Caki2 (cell line): ENCODE measurements at regions not wholly inside any gene's neighbourhood (a gene's known extent, or its start where the extent isn't known, plus 50 kb on each side); places are given as distances from the start of the nearest gene placed in this dataset.

ENCODE experiments used
- DNase-seq: peaks from one replicate; pipeline ENCODE4 v3.0.0-alpha.2; 2015; ENCODE audit warnings: low read depth
- in situ Hi-C: cut with HindIII; loops from 2 replicates; pipeline ENCODE4 v1.10.0; 2016; ENCODE audit warnings: low sequenced_read_pairs, low pct_unique_long_range_greater_than_20kb, mixed read lengths

DNA sequence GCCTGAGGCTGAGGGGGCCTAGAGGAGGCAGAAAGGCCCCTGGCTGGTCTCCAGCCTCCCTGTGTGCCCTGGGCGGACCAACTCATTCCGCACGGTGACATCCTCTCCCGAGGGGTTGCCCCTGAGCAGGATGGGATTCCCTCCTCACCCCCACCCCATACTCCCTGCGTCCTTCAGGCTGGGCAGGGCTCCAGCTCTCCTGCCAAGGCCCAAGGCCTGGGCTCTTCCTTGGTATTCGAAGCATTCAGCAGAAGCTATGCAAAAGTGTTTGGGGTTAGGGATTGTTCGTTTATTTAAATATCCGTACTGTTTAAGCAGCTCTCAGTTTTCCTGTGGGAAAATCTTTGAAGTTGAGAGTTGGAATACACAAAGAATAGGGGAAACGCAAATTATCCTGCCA is 113.1 kb upstream of the RAB12 start:
- in situ Hi-C loops = no loop called here

DNA sequence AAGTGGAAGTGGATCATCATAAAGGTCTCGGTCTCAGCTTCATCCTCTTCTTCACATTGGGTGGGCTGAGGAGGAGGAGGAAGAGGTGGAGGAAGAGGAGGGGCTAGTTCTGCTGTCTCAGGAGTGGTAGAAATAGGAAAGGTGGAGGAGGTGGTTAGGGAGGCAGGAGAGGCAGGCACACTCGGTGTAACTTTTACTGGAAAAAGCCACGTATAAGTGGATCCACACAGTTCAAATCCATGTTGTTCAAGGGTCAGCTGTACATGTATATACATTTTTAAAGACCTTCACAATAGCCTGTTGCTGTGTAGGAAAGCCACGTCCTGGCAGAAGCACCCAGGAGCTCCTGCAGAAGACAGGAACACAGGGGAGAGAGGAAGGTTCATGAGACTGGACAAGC is 110.3 kb upstream of the RAB12 start:
- in situ Hi-C loops = no loop called here

More for the DNA sequence above, 113.1 kb upstream of the RAB12 start:
- no peak for DNase-seq

DNA sequence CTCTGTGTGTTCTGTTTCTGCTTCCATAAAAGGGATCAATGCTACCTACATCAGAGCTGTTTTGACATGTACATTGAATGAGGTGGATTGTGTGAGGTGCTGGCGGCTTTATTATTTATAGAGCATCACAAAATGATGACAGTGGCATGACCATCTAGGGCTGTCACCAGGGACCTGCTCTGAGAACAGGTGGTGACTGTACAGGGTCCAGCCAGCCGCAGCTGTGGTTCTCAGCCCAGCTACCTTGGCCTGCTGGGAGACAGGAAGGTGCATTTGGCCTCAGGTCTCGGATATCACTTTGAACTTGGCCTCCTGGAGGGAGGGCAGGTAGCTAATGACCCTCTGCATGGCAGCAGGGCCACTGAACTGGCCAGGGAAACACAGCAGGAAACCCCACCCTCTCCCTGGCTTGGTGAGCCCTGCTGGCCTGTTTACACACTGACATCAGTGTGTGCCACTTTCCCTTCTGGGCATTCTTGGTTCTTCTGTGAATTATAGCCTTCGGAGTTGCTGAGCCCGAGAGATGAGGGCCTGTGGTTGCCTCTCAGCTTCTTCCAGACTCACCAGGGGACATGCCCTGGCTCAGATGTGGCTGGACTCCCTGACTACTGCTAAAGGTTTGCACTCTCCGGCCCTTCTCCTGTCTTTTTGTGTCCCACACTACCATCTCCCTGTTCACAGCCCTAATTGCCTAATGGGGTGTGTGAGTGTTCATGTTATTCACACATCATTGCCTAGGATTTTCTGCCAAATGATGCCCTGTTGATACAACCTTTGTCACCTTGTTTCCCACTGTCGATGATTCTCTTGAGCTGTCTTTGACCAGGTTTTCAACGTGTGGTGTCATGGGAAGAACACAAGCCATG is 109.2 kb upstream of the RAB12 start:
- no peak for DNase-seq
- in situ Hi-C loops = no loop called here

More for the DNA sequence above, 110.3 kb upstream of the RAB12 start:
- no peak for DNase-seq

DNA sequence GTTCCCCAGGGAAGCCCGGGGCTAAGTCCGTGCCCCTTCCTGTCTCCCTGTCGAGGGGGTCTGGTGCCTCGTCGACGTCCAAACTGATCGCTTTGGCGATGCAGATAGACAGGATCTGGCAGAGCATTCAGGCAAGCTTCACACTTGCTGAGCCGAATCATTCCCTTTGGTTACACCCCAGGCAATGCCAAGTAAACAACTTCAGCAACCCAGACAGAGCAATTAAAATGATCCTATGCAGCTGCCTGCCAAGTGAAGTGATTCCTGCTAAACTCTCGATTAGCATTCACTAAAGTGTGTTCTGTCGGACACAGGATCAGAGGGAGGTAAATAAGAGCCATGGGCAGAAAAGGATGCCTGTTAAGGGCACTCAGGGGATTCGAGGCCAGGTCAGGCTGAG is 108.2 kb upstream of the RAB12 start:
- in situ Hi-C loops = no loop called here
- DNase-seq = no peak

DNA sequence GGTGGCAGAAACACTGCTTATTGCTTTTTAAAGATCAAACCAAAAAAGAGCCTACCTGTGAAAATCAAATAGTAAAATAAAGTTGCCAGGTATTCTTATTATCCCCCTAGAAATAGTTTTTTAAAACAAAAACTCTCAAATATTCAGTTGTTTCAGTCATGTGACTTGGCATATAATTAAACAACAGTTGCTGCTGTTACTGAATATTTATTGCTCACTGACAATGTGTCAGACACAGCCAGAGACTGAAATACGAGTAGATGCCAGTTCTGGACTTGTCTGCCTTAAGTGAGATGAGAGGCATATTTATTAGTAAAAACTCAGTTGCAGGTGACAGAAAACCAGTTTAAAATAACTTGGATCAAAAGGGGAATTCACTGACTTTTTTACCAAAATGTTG is 106.0 kb upstream of the RAB12 start:
- DNase-seq = no peak
- in situ Hi-C loops = no loop called here

DNA sequence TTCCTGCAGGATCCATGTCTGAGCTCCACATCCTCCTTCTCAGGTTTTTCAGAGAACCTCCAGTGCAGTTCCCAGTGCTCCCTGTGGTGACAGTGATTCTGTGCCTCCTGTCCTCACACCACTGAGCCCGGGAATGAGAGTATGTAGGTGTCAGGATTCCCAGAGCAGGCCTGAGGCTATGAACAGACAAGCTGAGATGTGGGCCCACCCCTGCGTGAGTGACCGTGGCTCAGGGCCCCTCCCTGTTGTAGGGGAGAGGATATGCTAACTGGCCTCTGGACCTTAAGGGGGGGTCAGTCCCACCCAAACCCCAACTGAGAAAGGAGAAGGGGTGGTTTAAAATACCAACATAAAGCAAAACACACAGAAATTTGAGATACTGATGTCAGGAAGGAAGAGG is 104.8 kb upstream of the RAB12 start:
- in situ Hi-C loops = no loop called here
- DNase-seq = no peak

DNA sequence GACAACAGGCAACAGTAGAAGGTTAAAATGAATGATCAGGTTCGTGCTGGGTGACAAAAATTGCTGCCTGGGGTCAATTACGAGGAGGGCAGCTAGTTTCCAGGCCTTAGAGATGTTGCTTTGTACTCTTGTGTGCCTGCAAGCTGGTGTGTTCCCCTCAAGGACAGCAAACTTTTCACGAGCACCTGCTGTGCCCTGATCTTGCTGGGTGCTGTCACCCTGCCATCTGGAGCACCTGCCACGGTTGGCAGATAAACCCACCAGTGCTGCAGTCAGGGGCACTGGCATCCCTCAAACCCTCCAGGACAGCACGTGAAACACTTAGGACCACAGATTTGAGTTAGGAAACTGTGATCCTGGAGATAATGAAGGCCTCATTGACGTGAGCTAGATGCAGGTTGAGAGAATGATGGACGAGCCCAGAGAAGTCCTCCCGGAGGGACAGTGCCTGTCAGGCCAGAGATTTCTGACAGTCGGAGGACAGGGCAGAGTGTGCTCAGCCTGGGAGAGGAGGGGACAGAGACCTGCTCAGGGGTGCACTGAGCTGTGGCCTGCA is 104.3 kb upstream of the RAB12 start:
- in situ Hi-C loops = no loop called here

DNA sequence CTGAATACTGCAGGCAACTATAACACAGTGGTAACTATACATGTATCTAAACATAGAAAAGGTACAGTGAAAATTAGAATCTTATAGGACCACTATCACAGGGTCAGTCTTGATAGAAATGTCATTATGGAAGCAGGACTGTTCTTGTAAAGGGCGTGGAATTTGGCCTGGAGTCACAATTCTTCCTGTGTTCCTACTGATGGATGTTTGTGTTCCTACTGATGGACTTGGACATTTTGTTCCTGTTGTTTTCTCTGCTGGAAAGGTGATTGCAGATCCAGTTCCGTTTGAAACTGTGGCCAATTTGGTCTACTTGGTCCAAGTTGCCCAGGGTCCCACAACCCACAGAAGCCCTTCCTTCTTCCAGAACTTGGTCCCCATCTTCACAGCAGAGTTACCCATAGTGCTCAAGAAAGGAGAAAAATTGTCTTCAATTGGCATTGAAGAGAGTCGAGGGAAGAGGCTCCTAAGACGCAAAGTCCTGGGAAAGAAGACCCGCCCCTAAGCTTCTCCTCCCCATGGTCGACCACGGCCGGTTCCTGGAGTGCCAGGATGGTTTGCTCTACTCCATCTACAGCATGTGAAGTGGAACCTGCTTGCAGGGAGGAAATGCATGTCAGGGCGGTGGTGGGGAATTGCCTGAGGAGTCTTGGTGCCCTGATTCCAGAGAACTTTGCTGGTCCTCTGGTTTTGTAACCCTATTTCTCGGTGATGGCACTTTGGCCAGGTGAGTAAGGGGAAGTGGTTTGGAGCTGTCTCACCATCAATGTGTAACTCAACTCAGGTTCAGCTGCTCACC is 102.8 kb upstream of the RAB12 start:
- in situ Hi-C loops = no loop called here
- no peak for DNase-seq

More for the DNA sequence above, 104.3 kb upstream of the RAB12 start:
- no peak for DNase-seq

DNA sequence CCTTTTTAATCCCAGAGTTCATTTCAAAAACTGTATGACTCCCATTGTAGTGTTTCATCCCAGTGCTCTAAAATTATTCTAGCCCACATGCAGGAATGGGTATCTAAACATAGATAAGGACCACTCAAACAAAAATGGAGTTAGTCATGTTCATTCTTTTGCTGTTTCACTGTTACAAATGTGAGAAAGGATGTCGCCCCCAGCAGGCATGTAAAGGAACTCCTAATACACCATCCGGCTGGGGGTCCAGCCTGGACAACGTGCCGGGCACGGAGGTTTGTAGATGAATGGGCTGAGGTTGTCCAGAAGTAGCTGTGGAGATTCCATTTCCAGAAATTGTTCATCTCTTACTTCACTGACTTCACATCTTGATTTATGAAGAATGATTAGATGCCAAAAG is 101.9 kb upstream of the RAB12 start:
- no peak for DNase-seq
- in situ Hi-C loops = no loop called here

DNA sequence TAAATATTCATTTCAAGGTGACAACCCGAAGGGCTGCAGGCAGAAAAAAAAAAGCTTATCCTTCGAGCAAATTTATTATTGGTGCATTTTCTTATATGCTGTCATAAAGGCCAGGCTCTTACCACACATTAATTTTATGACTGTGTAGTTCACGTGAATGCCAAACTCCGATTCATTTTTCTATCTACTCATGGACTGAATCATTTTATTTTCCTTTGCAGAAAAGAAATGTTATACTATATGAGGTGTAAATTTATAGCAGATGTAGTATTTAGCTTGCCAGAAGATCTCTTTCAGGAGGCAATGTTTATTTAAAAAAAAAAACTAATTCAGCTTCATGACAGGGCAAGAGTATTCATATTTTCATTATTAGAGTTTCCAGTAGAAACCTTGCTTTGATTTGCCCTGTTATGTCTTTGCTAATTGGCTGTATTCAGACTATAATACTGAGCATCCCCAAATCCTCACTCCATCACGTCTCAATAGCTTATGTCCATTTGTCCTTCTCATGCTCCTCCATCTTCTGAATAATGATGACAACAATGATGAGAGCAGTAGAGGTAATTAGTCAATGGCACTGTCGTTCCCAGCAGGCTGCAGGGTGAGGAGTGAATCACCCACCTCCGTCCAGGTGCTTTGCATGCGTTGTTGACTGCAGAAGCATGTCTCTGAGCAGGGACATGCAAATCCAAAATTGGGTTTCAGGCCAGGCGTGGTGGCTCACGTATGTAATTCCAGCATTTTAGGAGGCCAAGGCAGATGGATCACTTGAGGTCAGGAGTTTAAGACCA is 101.1 kb upstream of the RAB12 start:
- DNase-seq = no peak
- in situ Hi-C loops = no loop called here

DNA sequence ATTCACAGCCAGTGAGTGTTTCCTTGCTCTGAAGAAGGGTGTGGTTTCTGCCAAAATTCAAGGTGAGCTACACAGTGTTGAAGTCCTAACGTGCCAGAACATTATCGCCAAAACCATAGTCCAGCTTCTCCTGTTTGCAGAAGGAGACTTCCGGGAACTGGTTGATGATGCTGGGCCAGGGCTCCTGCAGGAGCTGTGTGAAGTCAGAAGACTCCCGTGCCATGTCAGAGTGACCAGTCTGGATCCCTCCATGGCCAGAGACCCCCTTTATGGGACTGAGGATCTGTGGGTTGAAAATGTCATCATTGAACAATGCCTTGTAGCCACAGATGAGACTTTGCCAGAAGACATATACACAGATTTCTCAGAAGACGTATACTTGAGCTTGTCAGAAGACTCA is 96.0 kb upstream of the RAB12 start:
- in situ Hi-C loops = no loop called here
- DNase-seq = no peak

DNA sequence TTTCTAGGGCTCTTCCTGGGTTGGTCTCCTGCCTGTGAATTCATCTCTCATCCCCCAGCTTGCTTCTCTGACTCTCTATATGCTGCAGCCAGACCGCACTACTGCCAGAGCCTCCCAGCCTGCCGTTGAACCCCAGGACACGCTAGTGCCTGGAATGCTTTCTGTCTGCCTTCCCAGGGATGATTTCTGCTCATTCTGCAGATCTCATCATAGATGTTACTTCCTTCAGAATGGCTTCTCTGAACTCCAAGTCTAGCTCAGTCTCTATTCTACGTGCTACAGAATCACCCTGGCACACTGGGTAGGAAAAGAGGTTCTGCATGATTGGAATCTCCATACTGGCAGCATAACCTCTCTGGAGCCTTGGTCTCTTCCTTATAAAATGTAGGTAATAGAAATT is 94.8 kb upstream of the RAB12 start:
- in situ Hi-C loops = no loop called here
- no peak for DNase-seq

DNA sequence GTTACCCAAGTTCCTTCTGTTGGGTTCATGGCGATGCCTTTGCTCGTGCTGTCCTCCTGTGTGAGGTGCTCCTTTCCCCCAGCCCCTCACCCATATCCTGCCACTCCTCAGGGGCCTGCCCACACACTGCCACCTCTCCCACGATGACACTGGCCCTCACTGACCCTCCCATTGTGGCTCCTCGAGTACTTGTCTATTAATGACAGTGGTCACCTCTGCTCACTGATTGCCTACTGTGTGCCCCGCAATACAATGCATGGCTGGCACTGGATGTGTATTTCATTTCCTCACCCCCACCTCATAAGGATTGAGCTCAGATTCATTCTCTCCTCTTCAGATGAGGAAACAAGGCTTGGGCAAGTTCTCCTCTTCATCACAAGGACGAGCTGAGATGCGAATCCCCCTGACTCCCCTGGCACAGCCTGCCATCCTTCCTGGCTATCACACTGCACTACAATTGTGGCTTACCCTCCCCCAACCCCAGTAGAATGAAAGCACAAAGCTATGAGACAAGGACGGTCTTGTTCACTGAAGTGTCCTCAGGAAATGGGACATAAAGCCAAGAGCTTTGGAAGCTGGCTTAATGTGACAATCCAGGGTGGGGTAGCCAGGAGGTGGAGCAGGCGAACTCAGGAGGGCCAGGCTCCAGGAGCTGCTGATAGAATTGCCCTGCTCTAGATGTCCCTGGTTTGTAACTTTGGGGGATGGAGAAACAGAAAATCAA is 93.9 kb upstream of the RAB12 start:
- no peak for DNase-seq
- in situ Hi-C loops = no loop called here

DNA sequence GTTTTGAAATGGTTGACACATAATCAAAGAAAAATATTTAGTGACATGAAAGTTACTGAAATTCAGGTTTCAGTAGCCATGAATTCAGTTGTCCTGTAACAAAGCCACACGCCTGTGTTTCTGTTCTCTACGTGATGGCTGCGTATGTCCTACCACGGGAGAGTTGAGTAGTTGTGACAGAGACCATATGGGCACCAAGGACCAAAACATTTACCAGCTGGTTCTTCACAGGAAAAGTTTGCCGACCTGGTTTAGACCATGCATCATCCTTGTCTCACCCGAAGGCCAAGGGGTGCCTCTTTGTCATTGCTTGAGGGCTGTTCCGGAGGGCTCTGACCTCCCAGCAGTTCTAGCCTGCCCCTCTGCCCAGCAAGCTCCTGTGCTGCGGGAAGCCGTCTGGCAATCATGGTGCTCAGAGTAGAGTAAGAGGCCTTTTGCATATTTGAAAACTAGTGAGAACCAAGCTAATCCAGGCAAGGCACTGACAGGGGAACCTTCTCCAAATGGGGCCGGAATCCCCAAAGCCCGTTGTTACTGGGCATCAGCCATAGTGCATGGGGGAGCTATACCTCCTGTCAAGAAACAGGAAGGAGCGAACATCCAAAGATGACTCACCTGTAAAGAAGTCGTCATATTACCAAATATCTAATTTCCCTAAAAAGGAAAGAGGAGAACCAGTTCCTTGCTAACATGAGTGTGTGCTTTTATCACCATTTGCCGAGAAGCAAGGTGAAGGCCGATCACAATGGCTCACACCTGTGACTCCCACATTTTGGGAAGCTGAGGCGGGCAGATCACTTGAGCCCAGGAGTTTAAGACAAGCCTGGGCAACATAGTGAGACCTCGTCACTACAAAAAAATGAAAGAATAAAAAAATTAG is 92.6 kb upstream of the RAB12 start:
- in situ Hi-C loops = no loop called here
- DNase-seq = no peak

DNA sequence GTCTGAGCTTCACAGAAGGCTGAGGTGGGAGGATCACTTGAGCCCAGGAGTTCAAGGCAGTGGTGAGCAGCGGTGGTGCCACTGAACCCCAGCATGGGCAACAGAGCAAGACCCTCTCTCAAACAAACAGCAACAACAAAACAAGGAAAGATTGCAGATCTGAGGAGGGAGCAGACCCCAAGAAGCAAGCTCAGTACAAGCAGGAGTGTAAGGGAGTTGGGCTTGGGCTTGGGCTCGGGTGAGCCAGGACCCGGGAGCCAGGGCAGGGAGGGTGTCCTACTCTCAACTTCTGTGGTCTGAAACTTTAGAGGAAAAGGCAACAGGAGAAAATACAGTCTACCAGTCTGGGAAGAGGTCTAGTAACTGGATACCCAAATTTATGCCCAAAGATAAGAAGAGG is 92.0 kb upstream of the RAB12 start:
- no peak for DNase-seq
- in situ Hi-C loops = no loop called here

DNA sequence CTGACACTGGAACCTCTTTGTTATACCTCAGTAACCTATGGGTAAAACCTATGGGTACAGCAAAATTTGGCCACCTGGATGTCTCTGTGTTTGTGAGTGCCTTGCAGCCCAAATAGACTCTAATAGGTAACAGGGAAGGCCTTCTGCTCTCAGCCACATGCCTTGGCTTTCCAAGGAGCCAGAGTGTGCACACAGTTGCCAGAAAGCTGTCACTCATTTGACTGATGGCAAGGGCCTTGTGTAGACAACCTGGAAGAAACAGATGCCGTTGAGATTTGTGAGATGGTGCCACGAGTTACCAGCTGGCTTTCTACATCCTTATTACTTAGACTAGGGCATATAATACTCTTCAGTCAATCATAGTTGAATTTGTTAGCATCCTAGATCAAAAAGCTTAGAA is 90.1 kb upstream of the RAB12 start:
- in situ Hi-C loops = no loop called here
- no peak for DNase-seq

DNA sequence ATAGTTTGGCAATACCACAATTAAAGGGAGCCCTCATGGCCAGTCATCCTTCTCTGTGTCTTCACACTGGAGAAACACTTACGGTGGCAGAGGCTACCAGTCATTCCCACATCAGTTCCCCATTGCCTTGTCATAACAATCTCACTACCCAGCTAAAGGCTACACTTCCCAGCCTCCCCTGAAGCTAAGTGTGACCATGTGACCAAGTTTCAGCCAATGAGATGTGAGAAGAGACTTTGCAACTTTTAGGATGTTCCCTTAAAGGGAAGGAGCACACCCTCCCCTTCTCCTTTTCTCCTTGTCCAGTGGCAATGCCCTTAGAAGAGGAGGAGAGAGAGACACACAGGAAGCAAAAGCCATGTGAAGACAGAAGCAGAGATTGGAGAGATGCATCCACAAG is 89.0 kb upstream of the RAB12 start:
- in situ Hi-C loops = no loop called here
- no peak for DNase-seq
